22Rv1 (cell line): ENCODE measurements at regions not wholly inside any gene's neighbourhood (a gene's known extent, or its start where the extent isn't known, plus 50 kb on each side); places are given as distances from the start of the nearest gene placed in this dataset.

Source experiments
- H3K27ac ChIP-seq: fragments of 450-650 bp; 2 replicates; pipeline ENCODE4 v1.5.1; 2017
- CTCF ChIP-seq: fragments of 450-650 bp; IDR thresholded peaks from 2 replicates; pipeline ENCODE4 v1.5.1; 2017; ENCODE audit warnings: mild to moderate bottlenecking
- ZFX ChIP-seq: fragments of 450-650 bp; IDR thresholded peaks from 2 replicates; pipeline ENCODE4 v1.6.1; 2017; ENCODE audit warnings: antibody characterized with exemption, borderline replicate concordance

GRCh38 chr12:45674181-45674977, 55.1 kb upstream of the ARID2 start:
- no peak for TF ChIP-seq ZFX
- TF ChIP-seq CTCF: no peak
- H3K27ac ChIP-seq: no peak overlapping the region

GRCh38 chr12:45675534-45675933, 54.0 kb upstream of the ARID2 start:
- TF ChIP-seq CTCF (no peak), ZFX (no peak)
- no peak overlapping the region for H3K27ac ChIP-seq
